HCT116 (cell line): ENCODE measurements at regions not wholly inside any gene's neighbourhood (a gene's known extent, or its start where the extent isn't known, plus 50 kb on each side); places are given as distances from the start of the nearest gene placed in this dataset.

Source experiments
- ATAC-seq: fragments of 200-7000 bp; cut with Tn5 transposase; 2 replicates; pipeline ENCODE4 v1.9.1; 2020; ENCODE audit warnings: mild to moderate bottlenecking, moderate library complexity
- BruUV-seq: library from RNA; stranded (reverse); fragments of 400-500 nt; replicated peaks from 2 replicates; lab custom pipeline; 2021; lab: Mats Ljungman, UMichigan
- CTCF ChIA-PET: fragments of 300-600 bp; sonication (Branson Sonifier 250); formaldehyde crosslinking; loops from one replicate; lab custom pipeline; 2021; ENCODE audit warnings: antibody characterized with exemption; lab: Charles Lee
- POLR2A ChIA-PET: fragments of 300-600, 350-600 bp; sonication (Branson Sonifier 250); formaldehyde crosslinking; loops from one replicate; lab custom pipeline; 2021; ENCODE audit warnings: antibody characterized with exemption; lab: Charles Lee
- RAD21 ChIA-PET, 2 experiments: fragments of 300-600 bp; sonication (Branson Sonifier 250); formaldehyde crosslinking; loops; one replicate each; lab custom pipeline; 2023; ENCODE audit warnings: low total read pairs in 2 of 2; ENCODE audit not compliant: uncharacterized antibody in 2 of 2, unreplicated experiment in 2 of 2, low non-redundant PET in 1 of 2; lab: Charles Lee
- DNase-seq: peaks from one replicate; pipeline ENCODE4 v3.0.0-alpha.2; 2010; ENCODE audit warnings: low read depth, low spot score
- H2AFZ ChIP-seq: fragments of 200-600 bp; shearing (Covaris generic), sonication (generic); 2 replicates; pipeline ENCODE4 v1.6.1; 2017; ENCODE audit warnings: low read depth, mixed run types, mixed read lengths, antibody characterized with exemption, low read length; ENCODE audit not compliant: poor library complexity, severe bottlenecking
- H3K27ac ChIP-seq: 2 replicates; pipeline ENCODE4 v1.5.1; 2012; ENCODE audit warnings: low read depth, low read length
- H3K27me3 ChIP-seq: fragments of 200-600 bp; sonication (generic); 2 replicates; pipeline ENCODE4 v1.6.1; 2016; ENCODE audit warnings: mixed run types, low read length, mixed read lengths; ENCODE audit not compliant: insufficient read depth
- H3K36me3 ChIP-seq, 2 experiments: fragments of 200-500 bp in 1 of 2; fragments of 200-600 bp in 1 of 2; sonication (Bioruptor generic) in 1 of 2; sonication (generic) in 1 of 2; 2 replicates each; pipeline versions ENCODE4 v1.5.1 to v1.6.1; 2014 to 2016; ENCODE audit warnings: low read length in 2 of 2, inconsistent platforms in 1 of 2, mixed read lengths in 1 of 2, mixed run types in 1 of 2; ENCODE audit not compliant: insufficient read depth in 2 of 2, control insufficient read depth in 1 of 2
- H3K4me1 ChIP-seq, 2 experiments: fragments of 200-600 bp in 1 of 2; sonication (generic) in 1 of 2; 2 replicates each; pipeline versions ENCODE4 v1.5.1 to v1.6.1; 2012 to 2017; ENCODE audit warnings: low read length in 2 of 2, inconsistent platforms in 1 of 2, mild to moderate bottlenecking in 1 of 2, mixed read lengths in 1 of 2, mixed run types in 1 of 2, moderate library complexity in 1 of 2; ENCODE audit not compliant: insufficient read depth in 2 of 2, control insufficient read depth in 1 of 2
- H3K4me2 ChIP-seq: fragments of 200-600 bp; sonication (generic); 2 replicates; pipeline ENCODE4 v1.6.1; 2017; ENCODE audit warnings: mixed run types, low read length, mixed read lengths
- H3K4me3 ChIP-seq, 2 experiments: fragments of 200-600 bp in 1 of 2; sonication (generic) in 1 of 2; replicated peaks in 1 of 2; 2 replicates each; pipeline ENCODE4 v1.5.1; 2011 to 2016; ENCODE audit warnings: low read length in 2 of 2, control low read depth in 1 of 2, low read depth in 1 of 2, mild to moderate bottlenecking in 1 of 2, mixed read lengths in 1 of 2, mixed run types in 1 of 2
- H3K79me2 ChIP-seq: fragments of 200-600 bp; sonication (generic); 2 replicates; pipeline ENCODE4 v1.6.1; 2017; ENCODE audit warnings: mild to moderate bottlenecking, mixed run types, low read length, moderate library complexity, mixed read lengths; ENCODE audit not compliant: insufficient read depth
- H3K9ac ChIP-seq: fragments of 200-600 bp; sonication (generic); 2 replicates; pipeline ENCODE4 v1.6.1; 2016; ENCODE audit warnings: low read length, mixed read lengths
- H3K9me2 ChIP-seq: fragments of 200-600 bp; sonication (generic), shearing (Covaris generic); 2 replicates; pipeline ENCODE4 v1.6.1; 2017; ENCODE audit warnings: mixed run types, mild to moderate bottlenecking, moderate library complexity; ENCODE audit not compliant: insufficient read depth
- H3K9me3 ChIP-seq, 2 experiments: fragments of 200-500 bp in 1 of 2; fragments of 200-600 bp in 1 of 2; sonication (Bioruptor generic) in 1 of 2; sonication (generic) in 1 of 2; 2 replicates each; pipeline ENCODE4 v1.6.1; 2014 to 2017; ENCODE audit warnings: low read length in 2 of 2, mixed read lengths in 2 of 2, inconsistent platforms in 1 of 2, low read depth in 1 of 2, mild to moderate bottlenecking in 1 of 2, mixed run types in 1 of 2, moderate library complexity in 1 of 2; ENCODE audit not compliant: control insufficient read depth in 1 of 2, insufficient read depth in 1 of 2
- H4K20me1 ChIP-seq: fragments of 200-600 bp; sonication (generic), shearing (Covaris generic); 2 replicates; pipeline ENCODE4 v1.6.1; 2017; ENCODE audit warnings: mixed run types, mild to moderate bottlenecking, moderate library complexity; ENCODE audit not compliant: insufficient read depth
- ATF3 ChIP-seq: IDR thresholded peaks from 2 replicates; pipeline ENCODE4 v1.6.1; 2012
- CBX3 ChIP-seq: IDR thresholded peaks from 2 replicates; pipeline ENCODE4 v1.6.1; 2012; ENCODE audit warnings: low read depth
- CEBPB ChIP-seq: IDR thresholded peaks from 2 replicates; pipeline ENCODE4 v1.6.1; 2012; ENCODE audit warnings: low read depth
- CTCF ChIP-seq, 3 experiments: fragments of 200-600 bp in 1 of 3; sonication (generic) in 1 of 3; IDR thresholded peaks in 2 of 3; conservative IDR thresholded peaks in 1 of 3; 2 replicates each; pipeline ENCODE4 v1.5.1; 2012 to 2017; ENCODE audit warnings: low read depth in 2 of 3, low read length in 2 of 3, antibody characterized with exemption in 1 of 3, borderline replicate concordance in 1 of 3, control low read depth in 1 of 3, mild to moderate bottlenecking in 1 of 3, mixed read lengths in 1 of 3, mixed run types in 1 of 3, moderate library complexity in 1 of 3; ENCODE audit not compliant: insufficient read depth in 1 of 3
- EZH2phosphoT487 ChIP-seq: fragments of 200-600 bp; IDR thresholded peaks from 2 replicates; pipeline ENCODE4 v1.6.1; 2018; ENCODE audit warnings: antibody characterized with exemption, borderline replicate concordance
- POLR2A ChIP-seq: IDR thresholded peaks from 2 replicates; pipeline ENCODE4 v1.7.0; 2011; ENCODE audit warnings: borderline replicate concordance; ENCODE audit not compliant: insufficient read depth, insufficient read length; ENCODE audit errors: extremely low read depth
- SIN3A ChIP-seq: IDR thresholded peaks from 2 replicates; pipeline ENCODE4 v1.6.1; 2012; ENCODE audit warnings: low read depth
- SP1 ChIP-seq: IDR thresholded peaks from 2 replicates; pipeline ENCODE4 v1.6.1; 2012; ENCODE audit warnings: low read depth
- TCF7L2 ChIP-seq: IDR thresholded peaks from 2 replicates; pipeline ENCODE4 v1.7.0; 2011; ENCODE audit warnings: borderline replicate concordance, inconsistent platforms; ENCODE audit not compliant: insufficient read depth, insufficient read length; ENCODE audit errors: extremely low read depth
- ZBTB33 ChIP-seq: IDR thresholded peaks from 2 replicates; pipeline ENCODE4 v1.6.1; 2011; ENCODE audit warnings: mild to moderate bottlenecking, low read length, moderate library complexity; ENCODE audit not compliant: insufficient replicate concordance; ENCODE audit errors: extremely low read depth
- intact Hi-C: fragments of 100-400 bp; cut with micrococcal nuclease; formaldehyde crosslinking; loops from 2 replicates; pipeline ENCODE4 v1.10.0; 2022
- TF ChIP-seq, protein P1 (sequence below): IDR thresholded peaks from 2 replicates; pipeline ENCODE4 v1.6.1; 2012; ENCODE audit warnings: low read depth

DNA sequence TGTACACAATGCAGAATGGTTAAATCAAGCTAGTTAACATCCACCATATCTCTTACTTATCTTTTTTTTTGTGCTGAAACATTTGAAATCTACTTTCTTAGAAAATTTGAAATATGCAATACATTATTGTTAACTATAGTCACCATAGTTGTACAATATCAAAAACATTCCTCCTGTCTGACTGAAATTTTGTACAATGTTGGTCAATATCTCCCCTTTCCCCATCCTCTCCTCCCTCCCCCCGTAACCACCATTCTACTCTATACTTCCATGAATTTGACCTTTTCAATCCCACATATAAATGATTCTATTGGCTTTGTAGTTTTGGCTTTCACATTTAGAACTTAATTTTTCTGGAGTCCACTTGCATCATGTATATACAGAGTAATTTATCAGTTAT lies 63.5 kb upstream of the DCD start:
- no peaks in the 10 kb centered on the region for H3K4me1 ChIP-seq
- ChIA-PET CTCF (interaction anchor here (2.7 kb wide), 1 partner anchor 9 kb away, joined by 14 read pairs; no protein-coding TSS in a partner anchor), RAD21 (no interaction called here), POLR2A (no interaction called here)
- intact Hi-C loops: no loop called here
- peaks cover 3% of the 10 kb centered on the region; the same call in 1 of the 2 replicates for H3K9me2 ChIP-seq
- no peak for ATAC-seq
- H3K27ac ChIP-seq: no peak overlapping the region
- no peaks in the 10 kb centered on the region for H3K36me3 ChIP-seq
- H3K4me2 ChIP-seq: no peak overlapping the region
- TF ChIP-seq EZH2phosphoT487 (no peak), POLR2A (no peak), ZBTB33 (no peak), ATF3 (no peak), CTCF (IDR thresholded peaks at IDR 0.05 in 2 of 3, conservative IDR thresholded peaks at IDR 0.05 in 1 of 3; ENCODE audit: borderline replicate concordance in 1 of 3, insufficient read depth in 1 of 3, low read depth in 2 of 3, low read length in 2 of 3) (no peak), SIN3A (no peak), CEBPB (no peak), SP1 (no peak), CBX3 (no peak), TCF7L2 (no peak)
- TF ChIP-seq, protein P1, sequence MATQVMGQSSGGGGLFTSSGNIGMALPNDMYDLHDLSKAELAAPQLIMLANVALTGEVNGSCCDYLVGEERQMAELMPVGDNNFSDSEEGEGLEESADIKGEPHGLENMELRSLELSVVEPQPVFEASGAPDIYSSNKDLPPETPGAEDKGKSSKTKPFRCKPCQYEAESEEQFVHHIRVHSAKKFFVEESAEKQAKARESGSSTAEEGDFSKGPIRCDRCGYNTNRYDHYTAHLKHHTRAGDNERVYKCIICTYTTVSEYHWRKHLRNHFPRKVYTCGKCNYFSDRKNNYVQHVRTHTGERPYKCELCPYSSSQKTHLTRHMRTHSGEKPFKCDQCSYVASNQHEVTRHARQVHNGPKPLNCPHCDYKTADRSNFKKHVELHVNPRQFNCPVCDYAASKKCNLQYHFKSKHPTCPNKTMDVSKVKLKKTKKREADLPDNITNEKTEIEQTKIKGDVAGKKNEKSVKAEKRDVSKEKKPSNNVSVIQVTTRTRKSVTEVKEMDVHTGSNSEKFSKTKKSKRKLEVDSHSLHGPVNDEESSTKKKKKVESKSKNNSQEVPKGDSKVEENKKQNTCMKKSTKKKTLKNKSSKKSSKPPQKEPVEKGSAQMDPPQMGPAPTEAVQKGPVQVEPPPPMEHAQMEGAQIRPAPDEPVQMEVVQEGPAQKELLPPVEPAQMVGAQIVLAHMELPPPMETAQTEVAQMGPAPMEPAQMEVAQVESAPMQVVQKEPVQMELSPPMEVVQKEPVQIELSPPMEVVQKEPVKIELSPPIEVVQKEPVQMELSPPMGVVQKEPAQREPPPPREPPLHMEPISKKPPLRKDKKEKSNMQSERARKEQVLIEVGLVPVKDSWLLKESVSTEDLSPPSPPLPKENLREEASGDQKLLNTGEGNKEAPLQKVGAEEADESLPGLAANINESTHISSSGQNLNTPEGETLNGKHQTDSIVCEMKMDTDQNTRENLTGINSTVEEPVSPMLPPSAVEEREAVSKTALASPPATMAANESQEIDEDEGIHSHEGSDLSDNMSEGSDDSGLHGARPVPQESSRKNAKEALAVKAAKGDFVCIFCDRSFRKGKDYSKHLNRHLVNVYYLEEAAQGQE: no peak
- no peaks in the 10 kb centered on the region; the same call in 1 of the 2 replicates for H4K20me1 ChIP-seq
- H3K9me3 ChIP-seq: no peaks in the 10 kb centered on the region
- no peak overlapping the region for H3K9ac ChIP-seq
- no peaks in the 10 kb centered on the region for H3K79me2 ChIP-seq
- DNase-seq: no peak
- H2AFZ ChIP-seq: no peak overlapping the region
- no TSS peak for BruUV-seq
- no peak overlapping the region for H3K4me3 ChIP-seq
- peaks cover 65% of the 10 kb centered on the region for H3K27me3 ChIP-seq
